Panc1 (cell line): ENCODE measurements at regions not wholly inside any gene's neighbourhood (a gene's known extent, or its start where the extent isn't known, plus 50 kb on each side); places are given as distances from the start of the nearest gene placed in this dataset.

ENCODE experiments used
- ATAC-seq: fragments of 200-7000 bp; cut with Tn5 transposase; 2 replicates; pipeline ENCODE4 v1.9.1; 2020; ENCODE audit warnings: mild to moderate bottlenecking, moderate library complexity
- BruUV-seq: library from RNA; stranded (reverse); fragments of 400-500 nt; replicated peaks from 2 replicates; lab custom pipeline; 2021; lab: Mats Ljungman, UMichigan
- CTCF ChIA-PET: fragments of 300-600 bp; sonication (Branson Sonifier 250); formaldehyde crosslinking; loops from one replicate; lab custom pipeline; 2022; ENCODE audit warnings: antibody characterized with exemption; lab: Charles Lee
- POLR2A ChIA-PET: fragments of 300-600 bp; sonication (Branson Sonifier 250); formaldehyde crosslinking; loops from one replicate; lab custom pipeline; 2022; ENCODE audit warnings: antibody characterized with exemption; lab: Charles Lee
- DNase-seq: peaks from one replicate; pipeline ENCODE4 v3.0.0-alpha.2; 2010; ENCODE audit warnings: low read depth, low spot score
- H3K27ac ChIP-seq: 2 replicates; pipeline ENCODE4 v1.5.1; 2011; ENCODE audit warnings: mild to moderate bottlenecking, low read length, inconsistent platforms
- H3K27me3 ChIP-seq: fragments of 200-500 bp; sonication (Bioruptor generic); 2 replicates; pipeline ENCODE4 v1.6.0; 2014; ENCODE audit warnings: low read length, inconsistent platforms; ENCODE audit not compliant: control insufficient read depth, insufficient read depth
- H3K36me3 ChIP-seq: fragments of 200-500 bp; sonication (Bioruptor generic); 2 replicates; pipeline ENCODE4 v1.5.1; 2014; ENCODE audit warnings: inconsistent platforms, mild to moderate bottlenecking, low read length, moderate library complexity; ENCODE audit not compliant: control insufficient read depth, insufficient read depth
- H3K4me1 ChIP-seq: 2 replicates; pipeline ENCODE4 v1.5.1; 2011; ENCODE audit warnings: inconsistent platforms, mild to moderate bottlenecking, low read length, moderate library complexity; ENCODE audit not compliant: control insufficient read depth, insufficient read depth
- H3K4me3 ChIP-seq, 2 experiments: 2 replicates each; pipeline ENCODE4 v1.5.1; 2011 to 2012; ENCODE audit warnings: low read depth in 2 of 2, low read length in 2 of 2, mild to moderate bottlenecking in 2 of 2, inconsistent platforms in 1 of 2, moderate library complexity in 1 of 2
- H3K9me3 ChIP-seq: fragments of 200-500 bp; sonication (Bioruptor generic); 2 replicates; pipeline ENCODE4 v1.5.1; 2014; ENCODE audit warnings: low read depth, mild to moderate bottlenecking, inconsistent platforms, low read length, moderate library complexity; ENCODE audit not compliant: control insufficient read depth, insufficient read depth
- POLR2AphosphoS5 ChIP-seq: IDR thresholded peaks from 2 replicates; pipeline ENCODE4 v1.6.1; 2012; ENCODE audit warnings: mild to moderate bottlenecking, low read depth, low read length, moderate library complexity
- REST ChIP-seq, 2 experiments: IDR thresholded peaks; 2 replicates each; pipeline ENCODE4 v1.6.1; 2011 to 2012; ENCODE audit warnings: low read depth in 2 of 2, control low read depth in 1 of 2, low read length in 1 of 2, mild to moderate bottlenecking in 1 of 2, moderate library complexity in 1 of 2; ENCODE audit not compliant: insufficient read depth in 1 of 2
- SIN3A ChIP-seq: IDR thresholded peaks from 2 replicates; pipeline ENCODE4 v1.6.1; 2012; ENCODE audit warnings: low read depth, mild to moderate bottlenecking, low read length, moderate library complexity, borderline replicate concordance; ENCODE audit not compliant: insufficient read depth
- TCF7L2 ChIP-seq: IDR thresholded peaks from 2 replicates; pipeline ENCODE4 v1.6.1; 2011; ENCODE audit warnings: mild to moderate bottlenecking, low read depth, low read length, inconsistent platforms
- in situ Hi-C: cut with HindIII; loops from 2 replicates; pipeline ENCODE4 v1.10.0; 2016; ENCODE audit warnings: low sequenced_read_pairs, low pct_unique_long_range_greater_than_20kb
- intact Hi-C: fragments of 100-400 bp; cut with micrococcal nuclease; formaldehyde crosslinking; loops from one replicate; pipeline ENCODE4 v1.10.0; 2022; ENCODE audit not compliant: unreplicated experiment
- TF ChIP-seq, protein P1 (sequence below): fragments of 450-650 bp; IDR thresholded peaks from 2 replicates; pipeline ENCODE4 v1.5.1; 2017; ENCODE audit warnings: mild to moderate bottlenecking

- Histone ChIP-seq H3K4me1 (no peaks in the 10 kb centered on the region), H3K36me3 (no peaks in the 10 kb centered on the region), H3K27me3 (no peaks in the 10 kb centered on the region), H3K27ac (no peak overlapping the region), H3K9me3 (no peaks in the 10 kb centered on the region), H3K4me3 (no peak overlapping the region)
- no TSS peak for BruUV-seq
- CTCF ChIA-PET: no interaction called here
- TF ChIP-seq TCF7L2 (no peak), REST (IDR thresholded peaks at IDR 0.05; ENCODE audit: insufficient read depth in 1 of 2, low read depth in 2 of 2, low read length in 1 of 2) (no peak), POLR2AphosphoS5 (no peak), SIN3A (no peak)
- TF ChIP-seq, protein P1, sequence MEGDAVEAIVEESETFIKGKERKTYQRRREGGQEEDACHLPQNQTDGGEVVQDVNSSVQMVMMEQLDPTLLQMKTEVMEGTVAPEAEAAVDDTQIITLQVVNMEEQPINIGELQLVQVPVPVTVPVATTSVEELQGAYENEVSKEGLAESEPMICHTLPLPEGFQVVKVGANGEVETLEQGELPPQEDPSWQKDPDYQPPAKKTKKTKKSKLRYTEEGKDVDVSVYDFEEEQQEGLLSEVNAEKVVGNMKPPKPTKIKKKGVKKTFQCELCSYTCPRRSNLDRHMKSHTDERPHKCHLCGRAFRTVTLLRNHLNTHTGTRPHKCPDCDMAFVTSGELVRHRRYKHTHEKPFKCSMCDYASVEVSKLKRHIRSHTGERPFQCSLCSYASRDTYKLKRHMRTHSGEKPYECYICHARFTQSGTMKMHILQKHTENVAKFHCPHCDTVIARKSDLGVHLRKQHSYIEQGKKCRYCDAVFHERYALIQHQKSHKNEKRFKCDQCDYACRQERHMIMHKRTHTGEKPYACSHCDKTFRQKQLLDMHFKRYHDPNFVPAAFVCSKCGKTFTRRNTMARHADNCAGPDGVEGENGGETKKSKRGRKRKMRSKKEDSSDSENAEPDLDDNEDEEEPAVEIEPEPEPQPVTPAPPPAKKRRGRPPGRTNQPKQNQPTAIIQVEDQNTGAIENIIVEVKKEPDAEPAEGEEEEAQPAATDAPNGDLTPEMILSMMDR: no peak
- DNase-seq (no peak), ATAC-seq (no peak)
- POLR2A ChIA-PET: no interaction called here
- in situ Hi-C loops (no loop called here), intact Hi-C loops (loop anchor here (5.0 to 10.0 kb wide), 2 partner anchors 319 to 391 kb away; no protein-coding TSS in a partner anchor)
Observed at GRCh38 chr6:126803769-126804168, 314.7 kb upstream of the RSPO3 start.

DNA sequence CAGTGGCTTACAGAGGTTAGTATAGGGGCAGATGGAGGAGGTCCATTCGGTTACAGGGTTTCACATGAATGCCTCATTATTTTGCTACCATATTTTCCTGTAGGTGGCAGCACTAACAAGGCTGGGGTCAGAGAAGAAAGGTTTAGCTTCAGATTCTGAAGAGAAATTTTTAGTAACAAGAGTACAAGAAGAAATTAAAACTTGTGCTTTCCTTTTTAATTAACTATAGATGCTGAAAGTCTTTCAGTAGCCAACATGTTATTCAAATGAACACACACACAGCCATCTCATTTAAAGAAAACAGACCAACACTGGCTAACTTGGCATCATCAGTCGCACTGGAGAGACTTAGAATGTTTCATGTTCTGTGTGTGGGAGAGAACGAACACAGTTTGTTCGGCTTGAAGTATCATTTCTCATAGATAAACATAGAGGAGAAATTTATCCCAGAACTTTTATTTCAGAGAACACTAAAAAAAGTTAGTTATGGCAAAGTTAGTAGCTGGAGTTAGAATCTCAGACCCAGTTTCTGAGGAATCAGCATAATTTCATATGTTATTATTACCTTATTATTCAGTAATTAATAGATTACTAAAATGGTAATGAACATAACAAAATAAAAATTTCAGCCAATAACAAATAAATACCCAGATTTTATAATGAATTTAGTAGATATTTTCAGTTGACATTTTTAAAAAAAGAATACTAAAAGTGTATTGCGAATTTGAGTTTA is 314.0 kb upstream of the RSPO3 start:
- POLR2A ChIA-PET: no interaction called here

More for the DNA sequence above, 314.0 kb upstream of the RSPO3 start:
- no TSS peak for BruUV-seq
- DNase-seq: peak; percentile 35
- Histone ChIP-seq H3K9me3 (no peaks in the 10 kb centered on the region), H3K36me3 (no peaks in the 10 kb centered on the region), H3K27me3 (no peaks in the 10 kb centered on the region), H3K4me1 (no peaks in the 10 kb centered on the region), H3K4me3 (no peak overlapping the region), H3K27ac (no peak overlapping the region)
- intact Hi-C loops: loop anchor here (5.0 to 10.0 kb wide), 2 partner anchors 318 to 390 kb away; no protein-coding TSS in a partner anchor
- in situ Hi-C loops: no loop called here
- CTCF ChIA-PET: interaction anchor here (0.6 kb wide), 1 partner anchor 94 kb away, joined by 3 read pairs; no protein-coding TSS in a partner anchor
- ATAC-seq: peak; percentile 84
- TF ChIP-seq POLR2AphosphoS5: no peak
- TF ChIP-seq, protein P1: peak; percentile 78
- TF ChIP-seq REST (IDR thresholded peaks at IDR 0.05; ENCODE audit: insufficient read depth in 1 of 2, low read depth in 2 of 2, low read length in 1 of 2): no peak
